Keratinocyte (primary cell): ENCODE measurements at regions not wholly inside any gene's neighbourhood (a gene's known extent, or its start where the extent isn't known, plus 50 kb on each side); places are given as distances from the start of the nearest gene placed in this dataset.

Experiments
- EZH2 ChIP-seq: IDR thresholded peaks from one replicate; pipeline ENCODE4 v1.6.1; 2012; ENCODE audit warnings: inconsistent platforms, mild to moderate bottlenecking, low read length, moderate library complexity
- TF ChIP-seq, protein P1 (sequence below), 3 experiments: IDR thresholded peaks in 1 of 3; conservative IDR thresholded peaks in 1 of 3; optimal IDR thresholded peaks in 1 of 3; 2 replicates in 2 of 3; 3 replicates in 1 of 3; pipeline versions ENCODE3 to v1.5.1; 2011; ENCODE audit warnings: low read length in 3 of 3, mild to moderate bottlenecking in 3 of 3, moderate library complexity in 2 of 3, control low read depth in 1 of 3, inconsistent platforms in 1 of 3; ENCODE audit not compliant: insufficient read depth in 2 of 3; ENCODE audit errors: extremely low read depth in 1 of 3

DNA sequence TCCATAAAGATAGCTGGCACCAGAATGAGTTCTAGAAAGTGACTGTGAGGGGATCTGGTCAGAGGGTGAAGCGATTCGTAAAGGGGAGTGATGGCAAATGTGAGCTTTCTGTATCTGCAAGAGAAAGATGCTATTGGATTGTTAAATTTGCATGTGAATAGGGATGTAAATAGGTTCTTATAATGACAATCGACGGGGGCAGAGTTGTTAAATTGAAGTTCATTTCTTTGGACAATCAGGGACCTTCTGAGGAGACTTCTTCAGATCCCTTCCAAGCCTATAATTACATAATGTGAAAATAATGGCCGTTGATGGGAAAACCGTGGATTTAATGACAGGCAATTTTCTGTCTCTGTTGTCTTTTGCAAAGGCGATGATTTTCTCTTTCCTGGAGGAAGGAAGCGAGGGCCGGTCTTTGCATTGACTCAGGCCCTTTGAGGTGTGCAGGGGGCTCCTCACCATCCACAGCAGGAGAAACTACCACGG, 52.2 kb upstream of the TMEM18 start:
- TF ChIP-seq, protein P1, sequence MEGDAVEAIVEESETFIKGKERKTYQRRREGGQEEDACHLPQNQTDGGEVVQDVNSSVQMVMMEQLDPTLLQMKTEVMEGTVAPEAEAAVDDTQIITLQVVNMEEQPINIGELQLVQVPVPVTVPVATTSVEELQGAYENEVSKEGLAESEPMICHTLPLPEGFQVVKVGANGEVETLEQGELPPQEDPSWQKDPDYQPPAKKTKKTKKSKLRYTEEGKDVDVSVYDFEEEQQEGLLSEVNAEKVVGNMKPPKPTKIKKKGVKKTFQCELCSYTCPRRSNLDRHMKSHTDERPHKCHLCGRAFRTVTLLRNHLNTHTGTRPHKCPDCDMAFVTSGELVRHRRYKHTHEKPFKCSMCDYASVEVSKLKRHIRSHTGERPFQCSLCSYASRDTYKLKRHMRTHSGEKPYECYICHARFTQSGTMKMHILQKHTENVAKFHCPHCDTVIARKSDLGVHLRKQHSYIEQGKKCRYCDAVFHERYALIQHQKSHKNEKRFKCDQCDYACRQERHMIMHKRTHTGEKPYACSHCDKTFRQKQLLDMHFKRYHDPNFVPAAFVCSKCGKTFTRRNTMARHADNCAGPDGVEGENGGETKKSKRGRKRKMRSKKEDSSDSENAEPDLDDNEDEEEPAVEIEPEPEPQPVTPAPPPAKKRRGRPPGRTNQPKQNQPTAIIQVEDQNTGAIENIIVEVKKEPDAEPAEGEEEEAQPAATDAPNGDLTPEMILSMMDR (optimal IDR thresholded peaks at IDR 0.05 in 1 of 3, IDR thresholded peaks at IDR 0.05 in 1 of 3, conservative IDR thresholded peaks at IDR 0.05 in 1 of 3; ENCODE audit: extremely low read depth in 1 of 3, insufficient read depth in 2 of 3, low read length in 3 of 3) = no peak
- TF ChIP-seq EZH2 = no peak
